GM12891 (cell line): ENCODE measurements at regions not wholly inside any gene's neighbourhood (a gene's known extent, or its start where the extent isn't known, plus 50 kb on each side); places are given as distances from the start of the nearest gene placed in this dataset.

Experiments
- DNase-seq: peaks from one replicate; pipeline ENCODE4 v3.0.0; 2011; ENCODE audit warnings: low spot score; ENCODE audit not compliant: insufficient read length
- FAIRE-seq: peaks from 2 replicates; lab custom pipeline; 2011; peaks lifted over from hg19 to GRCh38; lab: Jason Lieb, UNC
- PAX5 ChIP-seq: IDR thresholded peaks from 2 replicates; pipeline ENCODE4 v1.6.1; 2011; ENCODE audit warnings: low read length, moderate library complexity, mild to moderate bottlenecking; ENCODE audit not compliant: insufficient read depth, severe bottlenecking
- POLR2A ChIP-seq: IDR thresholded peaks from 2 replicates; pipeline ENCODE4 v1.6.1; 2011; ENCODE audit warnings: low read depth, low read length, control low read depth
- POLR2AphosphoS5 ChIP-seq: IDR thresholded peaks from 2 replicates; pipeline ENCODE4 v1.6.1; 2011; ENCODE audit warnings: low read depth, low read length, control low read depth
- POU2F2 ChIP-seq: IDR thresholded peaks from 2 replicates; pipeline ENCODE4 v1.6.1; 2011; ENCODE audit warnings: low read depth, mild to moderate bottlenecking, control low read depth, low read length, moderate library complexity
- SPI1 ChIP-seq: IDR thresholded peaks from 2 replicates; pipeline ENCODE4 v1.6.1; 2011; ENCODE audit warnings: low read depth, low read length, control low read depth
- TAF1 ChIP-seq: IDR thresholded peaks from 2 replicates; pipeline ENCODE4 v1.6.1; 2011; ENCODE audit warnings: low read depth, low read length, control low read depth

DNA sequence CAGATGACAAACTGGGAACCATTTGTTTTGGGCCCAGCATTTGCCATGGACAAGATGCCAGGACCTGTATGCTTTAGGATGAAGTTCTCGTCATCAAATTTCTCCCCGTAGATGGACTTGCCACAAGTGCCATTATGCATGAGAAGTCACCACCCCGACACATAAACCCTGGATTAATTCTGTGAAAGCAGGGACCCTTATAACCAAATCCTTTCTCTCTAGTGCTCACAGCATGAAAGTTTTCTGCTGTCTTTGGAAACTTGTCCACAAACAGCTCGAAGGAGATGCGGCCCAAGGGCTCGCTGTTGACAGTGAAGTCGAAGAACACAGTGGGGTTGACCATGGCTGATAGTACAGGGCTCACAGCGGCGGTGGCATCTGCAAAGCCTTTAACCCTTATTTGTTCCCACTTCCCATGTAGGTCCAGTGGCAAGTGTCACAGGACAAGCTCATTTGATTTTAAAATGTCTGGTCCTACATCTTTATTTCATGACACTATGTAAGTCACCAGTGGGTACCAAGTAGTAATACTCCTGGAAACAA, 75.2 kb upstream of the MIR17HG start:
- no peak for FAIRE-seq
- TF ChIP-seq TAF1 (no peak), POLR2AphosphoS5 (no peak), POU2F2 (no peak), POLR2A (no peak), SPI1 (no peak), PAX5 (no peak)
- no peak for DNase-seq

DNA sequence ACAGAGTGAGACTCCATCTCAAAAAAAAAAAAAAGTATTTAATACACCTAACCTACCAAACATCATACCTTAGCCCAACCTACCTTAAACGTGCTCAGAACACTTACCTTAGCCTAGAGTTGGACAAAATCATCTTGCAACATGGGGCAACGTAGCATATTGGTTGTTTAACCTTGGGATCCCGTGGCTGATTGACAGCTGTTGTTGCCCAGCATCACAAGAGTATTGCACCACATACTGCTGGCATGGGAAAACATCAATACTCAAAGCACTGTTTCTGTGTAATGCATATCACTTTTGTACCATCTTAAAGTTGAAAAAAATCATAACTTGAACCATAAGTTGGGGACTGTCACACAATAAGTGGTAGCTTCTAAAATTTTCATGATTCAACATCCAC, 73.8 kb upstream of the MIR17HG start:
- DNase-seq (no peak), FAIRE-seq (no peak)
- no peak for TF ChIP-seq TAF1
- no peak for TF ChIP-seq SPI1
- TF ChIP-seq PAX5 = no peak
- TF ChIP-seq POLR2A = no peak
- TF ChIP-seq POLR2AphosphoS5 = no peak
- TF ChIP-seq POU2F2 = no peak

DNA sequence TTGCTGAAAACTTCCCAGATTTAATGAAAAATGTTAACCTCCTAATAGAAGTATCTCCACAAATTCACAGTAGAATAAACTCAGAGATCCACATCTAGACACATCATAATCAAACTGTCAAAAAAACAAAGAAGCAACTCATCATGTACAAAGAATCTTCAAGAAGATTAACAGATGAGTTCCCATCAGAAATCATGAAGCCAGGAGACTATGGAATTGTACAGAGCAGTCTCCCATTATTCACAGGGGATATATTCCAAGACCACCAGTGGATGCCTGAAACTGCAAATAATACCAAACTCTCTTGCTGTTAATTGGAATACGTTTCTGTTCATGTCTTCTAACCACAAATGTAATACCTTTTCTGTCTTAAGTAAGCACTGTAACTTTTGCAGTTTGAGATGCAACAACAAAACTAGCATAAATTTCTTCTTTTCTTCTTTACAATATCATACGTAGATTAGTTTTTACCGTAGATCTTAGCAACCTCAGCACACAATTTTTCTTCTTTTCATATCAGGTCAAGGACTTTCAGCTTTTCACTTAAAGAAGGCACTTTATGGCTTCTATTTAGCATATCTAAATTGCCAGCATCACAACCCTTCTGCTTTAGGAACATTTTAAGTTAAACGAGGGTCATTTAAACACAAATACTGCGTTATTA, 70.3 kb upstream of the MIR17HG start:
- FAIRE-seq (no peak), DNase-seq (no peak)
- TF ChIP-seq SPI1 (no peak), POU2F2 (no peak), POLR2AphosphoS5 (no peak), PAX5 (no peak), POLR2A (no peak), TAF1 (no peak)

DNA sequence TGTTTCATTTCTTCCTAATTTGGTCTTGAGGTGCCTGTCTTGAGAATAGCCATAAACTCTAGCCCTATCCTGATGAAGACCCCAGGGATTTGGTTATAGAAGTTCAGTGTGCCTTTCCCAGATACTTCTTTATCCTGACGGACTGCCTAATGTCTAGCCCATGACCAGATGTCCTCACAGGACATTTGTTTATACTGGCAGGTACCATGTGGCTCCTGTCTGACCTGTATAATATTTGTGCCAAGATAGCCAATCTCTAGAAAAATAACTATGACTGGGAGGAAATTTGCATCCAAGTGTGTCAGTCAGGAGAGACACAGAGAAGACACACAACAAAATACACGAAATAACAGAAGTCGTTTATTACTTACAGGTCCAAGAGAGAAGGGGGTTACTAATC, 69.2 kb upstream of the MIR17HG start:
- DNase-seq (no peak), FAIRE-seq (no peak)
- TF ChIP-seq POU2F2 = no peak
- no peak for TF ChIP-seq PAX5
- TF ChIP-seq TAF1 = no peak
- TF ChIP-seq SPI1 = no peak
- no peak for TF ChIP-seq POLR2A
- TF ChIP-seq POLR2AphosphoS5 = no peak

DNA sequence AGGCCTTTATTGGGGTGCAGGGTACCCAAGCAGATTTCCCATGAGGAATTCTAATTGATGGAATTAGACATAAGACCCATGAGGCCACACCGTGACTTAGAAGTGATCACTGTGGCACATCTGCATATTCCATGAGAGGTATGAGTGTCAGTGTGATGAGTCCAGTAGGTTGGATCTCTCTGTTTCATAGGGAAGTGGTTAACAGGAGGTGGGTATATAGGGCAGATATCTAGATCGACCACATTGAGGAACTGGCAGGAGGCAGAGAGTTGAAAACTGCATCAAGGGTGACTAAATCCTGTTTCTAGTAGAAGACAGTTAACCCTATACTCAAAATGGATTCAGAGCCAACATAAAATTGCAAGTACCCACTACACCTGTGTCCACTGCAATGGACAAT, 68.6 kb upstream of the MIR17HG start:
- peak; percentile 51 for FAIRE-seq

DNA sequence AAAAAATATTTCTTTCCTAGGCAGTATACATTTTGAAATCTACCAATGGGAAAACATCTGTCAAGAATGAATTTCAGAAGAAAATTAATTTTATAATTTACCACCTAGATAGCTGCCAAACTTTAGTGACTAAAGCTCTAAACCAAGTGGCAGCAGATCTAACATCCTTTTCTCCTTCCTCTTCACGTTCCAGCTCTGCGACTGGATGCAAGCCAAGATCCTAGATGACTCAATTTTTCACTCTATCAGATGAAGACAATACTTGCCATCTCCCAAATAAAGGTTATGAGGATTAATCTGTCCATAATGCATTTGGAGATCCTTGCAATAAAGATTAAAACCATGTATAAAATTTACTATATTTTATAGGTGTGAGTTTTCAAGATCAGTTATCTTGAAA, 66.7 kb upstream of the MIR17HG start:
- TF ChIP-seq POU2F2 (no peak), POLR2A (no peak), TAF1 (no peak), SPI1 (no peak), PAX5 (no peak), POLR2AphosphoS5 (no peak)
- DNase-seq (no peak), FAIRE-seq (no peak)

More for the DNA sequence above, 68.6 kb upstream of the MIR17HG start:
- TF ChIP-seq SPI1 (peak; percentile 30; the same call in 1 of the 2 replicates), POU2F2 (no peak)
- no peak for DNase-seq

DNA sequence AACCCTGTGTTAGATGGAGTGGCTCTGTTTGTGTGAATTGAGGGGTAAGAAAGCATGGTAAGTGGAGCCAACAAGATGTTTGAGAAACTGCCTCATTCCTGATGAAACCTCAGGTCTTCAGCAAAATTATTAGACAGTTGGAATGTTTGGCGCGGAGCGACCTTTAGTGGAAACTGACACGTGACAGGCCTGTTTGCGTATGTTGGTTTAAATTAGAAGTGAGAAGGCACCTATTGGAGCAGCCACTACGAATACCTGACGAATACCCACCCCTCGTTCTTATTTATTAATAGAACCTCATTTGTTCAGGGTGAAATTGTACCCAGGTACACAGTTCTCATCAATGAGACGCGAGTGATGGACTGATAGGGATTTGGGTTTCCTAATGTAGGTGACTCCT, 63.2 kb upstream of the MIR17HG start:
- no peak for FAIRE-seq
- no peak for TF ChIP-seq PAX5
- TF ChIP-seq TAF1 = no peak
- TF ChIP-seq POU2F2 = no peak
- TF ChIP-seq POLR2AphosphoS5 = no peak
- TF ChIP-seq SPI1 = no peak
- TF ChIP-seq POLR2A = no peak

DNA sequence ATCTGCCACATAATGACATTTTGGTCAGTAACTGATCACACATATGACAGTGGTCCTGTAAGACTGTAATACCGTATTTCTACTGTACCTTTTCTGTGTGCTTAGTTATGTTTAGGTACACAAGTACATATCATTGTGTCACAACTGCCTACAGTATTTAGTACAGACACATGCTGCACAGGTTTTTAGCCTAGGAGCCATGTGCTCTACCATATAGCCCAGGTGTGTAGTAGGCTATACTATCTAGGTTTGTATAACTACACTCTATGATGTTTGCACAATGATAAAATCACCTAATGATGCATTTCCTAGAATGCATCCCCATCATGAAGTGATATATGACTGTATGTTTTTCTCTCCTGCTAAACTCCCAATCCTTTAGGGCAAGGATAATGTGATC, 61.2 kb upstream of the MIR17HG start:
- TF ChIP-seq POU2F2 (no peak), SPI1 (no peak), TAF1 (no peak), POLR2AphosphoS5 (no peak), PAX5 (no peak), POLR2A (no peak)
- no peak for DNase-seq
- no peak for FAIRE-seq

More for the DNA sequence above, 63.2 kb upstream of the MIR17HG start:
- no peak for DNase-seq

DNA sequence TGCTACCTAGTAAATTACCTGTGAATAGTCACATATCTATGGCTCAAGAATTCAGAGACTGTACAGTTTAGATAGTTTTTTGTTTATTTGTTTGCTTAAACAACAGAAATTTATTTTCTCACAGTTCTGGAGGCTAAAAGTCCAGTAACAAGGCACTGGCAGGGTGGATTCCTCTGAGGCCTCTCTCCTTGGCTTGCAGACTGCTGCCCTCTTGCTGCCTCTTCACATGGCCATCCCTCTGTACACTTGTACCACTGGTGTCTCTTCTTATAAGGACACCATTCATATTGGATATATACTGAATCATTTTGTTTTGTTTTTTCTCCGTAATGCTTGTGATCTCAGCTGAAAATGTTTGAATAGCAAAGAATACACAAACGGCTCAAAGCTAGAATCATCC, 56.4 kb upstream of the MIR17HG start:
- no peak for TF ChIP-seq TAF1
- TF ChIP-seq POLR2AphosphoS5 = no peak
- TF ChIP-seq PAX5 = no peak
- TF ChIP-seq SPI1 = no peak
- no peak for TF ChIP-seq POLR2A
- no peak for TF ChIP-seq POU2F2
- no peak for DNase-seq
- FAIRE-seq = no peak

DNA sequence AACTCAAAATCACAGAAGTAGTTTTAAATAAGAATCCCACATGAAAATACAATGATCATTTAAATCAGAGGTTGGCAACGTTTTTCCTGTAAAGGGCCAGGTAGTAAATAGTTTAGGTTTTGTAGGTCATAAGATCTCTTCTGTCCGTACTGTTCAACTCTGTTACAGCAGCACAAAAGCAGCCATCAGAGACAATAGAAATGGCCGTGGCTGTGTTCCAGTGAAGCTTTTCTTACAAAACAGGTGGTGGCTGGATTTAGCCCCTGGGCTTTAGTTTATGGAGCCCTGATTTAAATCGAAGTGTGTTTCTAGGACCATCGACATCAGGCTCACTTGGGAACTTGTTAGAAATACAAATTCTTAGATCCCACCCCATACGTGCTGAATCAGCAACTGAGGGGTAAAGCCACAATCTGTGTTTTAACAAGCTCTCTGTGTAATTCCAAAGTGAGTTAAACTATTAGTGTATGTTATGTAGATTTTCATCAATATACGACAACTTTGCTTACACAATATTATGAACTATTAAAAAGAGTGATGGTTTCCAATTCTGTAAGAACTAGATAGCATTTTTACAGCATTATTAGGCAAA, 54.8 kb upstream of the MIR17HG start:
- TF ChIP-seq TAF1 = no peak
- no peak for TF ChIP-seq POLR2AphosphoS5
- TF ChIP-seq POU2F2 = no peak
- TF ChIP-seq SPI1 = no peak
- TF ChIP-seq POLR2A = no peak
- TF ChIP-seq PAX5 = no peak
- DNase-seq = no peak
- no peak for FAIRE-seq
